AG04450 (cell line): ENCODE measurements at regions not wholly inside any gene's neighbourhood (a gene's known extent, or its start where the extent isn't known, plus 50 kb on each side); places are given as distances from the start of the nearest gene placed in this dataset.

Source experiments
- CTCF ChIA-PET: fragments of 300-600, 350-600 bp; formaldehyde crosslinking; extraction: SDS; loops from one replicate; lab custom pipeline; 2022; ENCODE audit warnings: antibody characterized with exemption, inconsistent platforms; lab: Charles Lee
- POLR2A ChIA-PET: fragments of 350-600 bp; formaldehyde crosslinking; extraction: SDS; loops from one replicate; lab custom pipeline; 2021; ENCODE audit warnings: antibody characterized with exemption, inconsistent platforms; lab: Yijun Ruan, JAX
- DNase-seq: peaks from one replicate; pipeline ENCODE4 v3.0.0-alpha.2; 2011; ENCODE audit warnings: low read depth, low spot score
- H3K27ac ChIP-seq: one replicate; pipeline ENCODE4 v1.5.1; 2012; ENCODE audit warnings: low read depth, low read length, control low read depth
- H3K27me3 ChIP-seq: one replicate; pipeline ENCODE4 v1.6.0; 2012; ENCODE audit warnings: low read length; ENCODE audit not compliant: control insufficient read depth, insufficient read depth
- H3K4me3 ChIP-seq: 2 replicates; pipeline ENCODE4 v1.5.1; 2011; ENCODE audit warnings: mild to moderate bottlenecking, low read depth, low read length, control low read depth
- H3K9me3 ChIP-seq: 2 replicates; pipeline ENCODE4 v1.5.1; 2012; ENCODE audit warnings: low read length; ENCODE audit not compliant: control insufficient read depth, insufficient read depth
- TF ChIP-seq, protein P1 (sequence below): IDR thresholded peaks from 2 replicates; pipeline ENCODE4 v1.5.1; 2011; ENCODE audit warnings: low read depth, low read length, control low read depth, inconsistent platforms

GRCh38 chr13:109447667-109448066, 338.7 kb downstream of the IRS2 start:
- no peak overlapping the region for H3K4me3 ChIP-seq
- ChIA-PET POLR2A (no interaction called here), CTCF (no interaction called here)
- H3K9me3 ChIP-seq: no peaks in the 10 kb centered on the region
- H3K27me3 ChIP-seq: peaks cover 3% of the 10 kb centered on the region
- no peak overlapping the region for H3K27ac ChIP-seq
- TF ChIP-seq, protein P1, sequence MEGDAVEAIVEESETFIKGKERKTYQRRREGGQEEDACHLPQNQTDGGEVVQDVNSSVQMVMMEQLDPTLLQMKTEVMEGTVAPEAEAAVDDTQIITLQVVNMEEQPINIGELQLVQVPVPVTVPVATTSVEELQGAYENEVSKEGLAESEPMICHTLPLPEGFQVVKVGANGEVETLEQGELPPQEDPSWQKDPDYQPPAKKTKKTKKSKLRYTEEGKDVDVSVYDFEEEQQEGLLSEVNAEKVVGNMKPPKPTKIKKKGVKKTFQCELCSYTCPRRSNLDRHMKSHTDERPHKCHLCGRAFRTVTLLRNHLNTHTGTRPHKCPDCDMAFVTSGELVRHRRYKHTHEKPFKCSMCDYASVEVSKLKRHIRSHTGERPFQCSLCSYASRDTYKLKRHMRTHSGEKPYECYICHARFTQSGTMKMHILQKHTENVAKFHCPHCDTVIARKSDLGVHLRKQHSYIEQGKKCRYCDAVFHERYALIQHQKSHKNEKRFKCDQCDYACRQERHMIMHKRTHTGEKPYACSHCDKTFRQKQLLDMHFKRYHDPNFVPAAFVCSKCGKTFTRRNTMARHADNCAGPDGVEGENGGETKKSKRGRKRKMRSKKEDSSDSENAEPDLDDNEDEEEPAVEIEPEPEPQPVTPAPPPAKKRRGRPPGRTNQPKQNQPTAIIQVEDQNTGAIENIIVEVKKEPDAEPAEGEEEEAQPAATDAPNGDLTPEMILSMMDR: no peak
- DNase-seq: no peak

DNA sequence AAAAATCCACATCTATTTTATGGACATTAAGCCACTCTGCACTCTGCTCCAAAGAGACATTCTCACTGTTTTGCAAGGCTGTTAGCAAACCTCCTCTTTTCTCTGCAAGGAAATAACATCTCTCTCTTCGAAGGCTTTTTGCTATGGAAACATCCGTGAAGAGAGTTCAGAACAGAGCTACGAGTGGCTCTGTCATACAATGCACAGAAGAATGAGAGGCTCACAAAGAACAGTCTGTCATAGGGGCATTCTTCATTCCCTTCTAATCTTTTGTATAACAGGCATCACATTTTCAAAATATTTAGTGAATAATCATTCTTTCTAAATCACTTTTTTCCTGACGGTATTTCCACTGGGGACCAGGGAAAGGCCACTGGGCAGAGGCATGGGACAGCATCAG, 346.1 kb downstream of the IRS2 start:
- ChIA-PET POLR2A (no interaction called here), CTCF (no interaction called here)
- TF ChIP-seq, protein P1: no peak
- Histone ChIP-seq H3K4me3 (no peak overlapping the region), H3K9me3 (no peaks in the 10 kb centered on the region), H3K27ac (no peak overlapping the region), H3K27me3 (peaks cover 3% of the 10 kb centered on the region)
- DNase-seq: no peak

DNA sequence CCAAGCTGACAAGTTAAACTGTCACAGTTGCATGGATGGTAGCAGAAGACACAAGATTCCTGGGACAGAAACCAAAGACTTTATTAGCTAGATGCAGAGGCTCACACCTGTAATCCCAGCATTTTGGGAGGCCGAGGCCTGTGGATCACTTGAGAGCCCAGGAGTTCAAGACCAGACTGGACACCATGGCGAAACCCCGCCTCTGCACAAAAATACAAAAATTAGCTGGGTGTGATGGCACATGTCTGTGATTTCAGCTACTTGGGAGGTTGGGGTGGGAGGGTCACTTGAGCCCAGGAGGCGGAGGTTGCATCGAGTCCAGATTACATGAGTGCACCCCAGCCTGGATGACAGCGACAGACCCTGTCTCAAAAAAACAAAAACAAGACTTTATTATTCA, 346.6 kb downstream of the IRS2 start:
- H3K9me3 ChIP-seq: no peaks in the 10 kb centered on the region
- no peak overlapping the region for H3K27ac ChIP-seq
- H3K4me3 ChIP-seq: no peak overlapping the region
- TF ChIP-seq, protein P1: no peak
- no peak for DNase-seq
- POLR2A ChIA-PET: no interaction called here
- CTCF ChIA-PET: interaction anchor here (0.6 kb wide), 1 partner anchor 1789 kb away, joined by 4 read pairs; no protein-coding TSS in a partner anchor
- peaks cover 3% of the 10 kb centered on the region for H3K27me3 ChIP-seq

DNA sequence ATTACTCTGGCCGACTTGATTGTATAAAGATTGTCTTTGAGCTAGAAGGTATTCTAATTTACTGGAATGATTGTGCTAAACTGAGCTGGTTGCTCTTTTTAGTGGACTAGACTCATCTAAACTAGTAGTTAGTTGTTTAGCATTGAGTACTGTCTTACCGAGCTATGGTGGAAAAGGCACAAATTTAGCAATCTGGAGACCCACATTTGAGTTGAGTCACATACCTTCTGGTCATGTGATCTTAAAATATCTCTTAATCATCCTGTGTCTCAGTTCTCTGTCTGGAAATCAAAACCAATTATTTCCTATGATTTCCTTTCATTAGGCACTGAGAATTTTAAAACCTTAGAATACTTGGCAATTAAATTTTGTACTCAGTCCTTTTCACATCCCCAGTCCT, 349.5 kb downstream of the IRS2 start:
- CTCF ChIA-PET: no interaction called here
- Histone ChIP-seq H3K27me3 (peaks cover 4% of the 10 kb centered on the region), H3K9me3 (peaks cover 4% of the 10 kb centered on the region; the same call in 1 of the 2 replicates), H3K4me3 (no peak overlapping the region), H3K27ac (no peak overlapping the region)
- TF ChIP-seq, protein P1: no peak
- no peak for DNase-seq
- POLR2A ChIA-PET: no interaction called here

DNA sequence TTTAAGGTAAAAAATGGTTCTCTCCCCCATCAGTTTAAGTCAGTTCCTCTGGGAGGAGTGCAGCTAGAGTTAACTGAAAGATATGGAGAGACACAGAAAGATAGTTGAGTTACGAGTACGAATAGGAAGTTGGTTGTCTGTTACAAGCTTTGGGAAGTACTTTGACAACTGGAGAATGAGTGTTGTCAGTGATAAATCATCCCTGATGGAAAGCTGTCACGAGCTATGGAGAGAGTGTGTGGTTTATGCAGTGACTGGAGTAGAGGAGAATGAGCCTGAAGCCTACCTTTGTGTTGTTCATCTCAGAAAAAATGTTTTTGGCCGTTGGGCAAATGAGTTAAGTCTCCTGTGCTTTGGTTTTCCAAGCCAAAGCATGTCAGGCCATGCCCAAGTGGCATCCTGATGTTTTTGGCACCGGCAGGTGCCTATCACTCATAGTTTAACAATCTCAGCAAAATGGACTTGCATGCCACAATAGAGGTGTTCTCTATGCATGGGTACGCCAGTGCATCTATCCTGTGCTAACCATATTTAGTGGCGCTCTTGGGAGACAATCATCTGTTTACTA, 350.2 kb downstream of the IRS2 start:
- peaks cover 4% of the 10 kb centered on the region; the same call in 1 of the 2 replicates for H3K9me3 ChIP-seq
- ChIA-PET CTCF (no interaction called here), POLR2A (no interaction called here)
- no peak for DNase-seq
- H3K27me3 ChIP-seq: peaks cover 4% of the 10 kb centered on the region
- H3K4me3 ChIP-seq: no peak overlapping the region
- TF ChIP-seq, protein P1: no peak
- H3K27ac ChIP-seq: no peak overlapping the region
